GM12878 (cell line): ENCODE measurements at regions not wholly inside any gene's neighbourhood (a gene's known extent, or its start where the extent isn't known, plus 50 kb on each side); places are given as distances from the start of the nearest gene placed in this dataset.

Experiments used
- CREM ChIP-seq: IDR thresholded peaks from 2 replicates; pipeline ENCODE4 v1.6.1; 2014; ENCODE audit warnings: antibody characterized with exemption, low read depth
- NRF1 ChIP-seq: conservative IDR thresholded peaks from 2 replicates; pipeline ENCODE4 v1.6.1; 2011; ENCODE audit warnings: mild to moderate bottlenecking, low read depth, low read length, improper control_type of control experiment
- POLR2AphosphoS2 ChIP-seq: IDR thresholded peaks from 2 replicates; pipeline ENCODE4 v1.6.1; 2011; ENCODE audit warnings: low read depth, mild to moderate bottlenecking, low read length, improper control_type of control experiment, moderate library complexity
- STAT3 ChIP-seq: IDR thresholded peaks from 2 replicates; pipeline ENCODE4 v1.6.1; 2011; ENCODE audit warnings: low read depth, low read length, improper control_type of control experiment
- TAF1 ChIP-seq: IDR thresholded peaks from 2 replicates; pipeline ENCODE4 v1.6.1; 2011; ENCODE audit warnings: mild to moderate bottlenecking, low read depth, low read length, borderline replicate concordance
- ZZZ3 ChIP-seq: IDR thresholded peaks from 2 replicates; pipeline ENCODE4 v1.6.1; 2011; ENCODE audit warnings: low read depth; ENCODE audit not compliant: control insufficient read depth, insufficient read length
- TF ChIP-seq, protein P1 (sequence below): IDR thresholded peaks from 2 replicates; pipeline ENCODE4 v1.6.1; 2012; ENCODE audit warnings: improper control_type of control experiment, low read depth, low read length; ENCODE audit not compliant: insufficient replicate concordance
- TF ChIP-seq, protein P2 (sequence below): fragments of 450-650 bp; IDR thresholded peaks from 2 replicates; pipeline ENCODE4 v1.6.1; 2016; ENCODE audit warnings: mild to moderate bottlenecking
- TF ChIP-seq, protein P3 (sequence below): fragments of 450-650 bp; IDR thresholded peaks from 2 replicates; pipeline ENCODE4 v1.6.1; 2017; ENCODE audit warnings: mild to moderate bottlenecking, low read depth, inconsistent platforms; ENCODE audit not compliant: poor library complexity, severe bottlenecking
- TF ChIP-seq, protein P4 (sequence below): fragments of 450-650 bp; IDR thresholded peaks from 2 replicates; pipeline ENCODE4 v1.6.1; 2016; ENCODE audit warnings: mild to moderate bottlenecking

DNA sequence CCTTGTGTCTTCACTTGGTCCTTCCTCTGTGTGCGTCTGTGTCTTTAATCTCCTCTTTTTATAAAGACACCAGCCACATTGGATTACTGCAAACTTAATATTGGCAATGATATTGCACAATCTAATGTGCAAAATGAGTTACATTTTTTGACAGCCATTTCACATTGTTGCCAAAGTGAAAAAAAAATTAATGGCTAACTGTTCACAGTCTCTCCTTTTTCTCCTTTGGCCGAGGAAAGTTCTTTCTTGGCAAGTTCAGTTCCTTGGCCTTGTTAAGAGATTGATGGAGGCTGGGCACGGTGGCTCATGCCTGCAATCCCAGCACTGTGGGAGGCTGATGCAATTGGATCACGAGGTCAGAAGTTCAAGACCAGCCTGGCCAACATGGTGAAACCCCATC is 62.2 kb upstream of the ZNF280D start (continued):
- TF ChIP-seq, protein P1, sequence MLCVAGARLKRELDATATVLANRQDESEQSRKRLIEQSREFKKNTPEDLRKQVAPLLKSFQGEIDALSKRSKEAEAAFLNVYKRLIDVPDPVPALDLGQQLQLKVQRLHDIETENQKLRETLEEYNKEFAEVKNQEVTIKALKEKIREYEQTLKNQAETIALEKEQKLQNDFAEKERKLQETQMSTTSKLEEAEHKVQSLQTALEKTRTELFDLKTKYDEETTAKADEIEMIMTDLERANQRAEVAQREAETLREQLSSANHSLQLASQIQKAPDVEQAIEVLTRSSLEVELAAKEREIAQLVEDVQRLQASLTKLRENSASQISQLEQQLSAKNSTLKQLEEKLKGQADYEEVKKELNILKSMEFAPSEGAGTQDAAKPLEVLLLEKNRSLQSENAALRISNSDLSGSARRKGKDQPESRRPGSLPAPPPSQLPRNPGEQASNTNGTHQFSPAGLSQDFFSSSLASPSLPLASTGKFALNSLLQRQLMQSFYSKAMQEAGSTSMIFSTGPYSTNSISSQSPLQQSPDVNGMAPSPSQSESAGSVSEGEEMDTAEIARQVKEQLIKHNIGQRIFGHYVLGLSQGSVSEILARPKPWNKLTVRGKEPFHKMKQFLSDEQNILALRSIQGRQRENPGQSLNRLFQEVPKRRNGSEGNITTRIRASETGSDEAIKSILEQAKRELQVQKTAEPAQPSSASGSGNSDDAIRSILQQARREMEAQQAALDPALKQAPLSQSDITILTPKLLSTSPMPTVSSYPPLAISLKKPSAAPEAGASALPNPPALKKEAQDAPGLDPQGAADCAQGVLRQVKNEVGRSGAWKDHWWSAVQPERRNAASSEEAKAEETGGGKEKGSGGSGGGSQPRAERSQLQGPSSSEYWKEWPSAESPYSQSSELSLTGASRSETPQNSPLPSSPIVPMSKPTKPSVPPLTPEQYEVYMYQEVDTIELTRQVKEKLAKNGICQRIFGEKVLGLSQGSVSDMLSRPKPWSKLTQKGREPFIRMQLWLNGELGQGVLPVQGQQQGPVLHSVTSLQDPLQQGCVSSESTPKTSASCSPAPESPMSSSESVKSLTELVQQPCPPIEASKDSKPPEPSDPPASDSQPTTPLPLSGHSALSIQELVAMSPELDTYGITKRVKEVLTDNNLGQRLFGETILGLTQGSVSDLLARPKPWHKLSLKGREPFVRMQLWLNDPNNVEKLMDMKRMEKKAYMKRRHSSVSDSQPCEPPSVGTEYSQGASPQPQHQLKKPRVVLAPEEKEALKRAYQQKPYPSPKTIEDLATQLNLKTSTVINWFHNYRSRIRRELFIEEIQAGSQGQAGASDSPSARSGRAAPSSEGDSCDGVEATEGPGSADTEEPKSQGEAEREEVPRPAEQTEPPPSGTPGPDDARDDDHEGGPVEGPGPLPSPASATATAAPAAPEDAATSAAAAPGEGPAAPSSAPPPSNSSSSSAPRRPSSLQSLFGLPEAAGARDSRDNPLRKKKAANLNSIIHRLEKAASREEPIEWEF: no peak
- TF ChIP-seq ZZZ3: no peak
- TF ChIP-seq TAF1: no peak
- TF ChIP-seq, protein P2, sequence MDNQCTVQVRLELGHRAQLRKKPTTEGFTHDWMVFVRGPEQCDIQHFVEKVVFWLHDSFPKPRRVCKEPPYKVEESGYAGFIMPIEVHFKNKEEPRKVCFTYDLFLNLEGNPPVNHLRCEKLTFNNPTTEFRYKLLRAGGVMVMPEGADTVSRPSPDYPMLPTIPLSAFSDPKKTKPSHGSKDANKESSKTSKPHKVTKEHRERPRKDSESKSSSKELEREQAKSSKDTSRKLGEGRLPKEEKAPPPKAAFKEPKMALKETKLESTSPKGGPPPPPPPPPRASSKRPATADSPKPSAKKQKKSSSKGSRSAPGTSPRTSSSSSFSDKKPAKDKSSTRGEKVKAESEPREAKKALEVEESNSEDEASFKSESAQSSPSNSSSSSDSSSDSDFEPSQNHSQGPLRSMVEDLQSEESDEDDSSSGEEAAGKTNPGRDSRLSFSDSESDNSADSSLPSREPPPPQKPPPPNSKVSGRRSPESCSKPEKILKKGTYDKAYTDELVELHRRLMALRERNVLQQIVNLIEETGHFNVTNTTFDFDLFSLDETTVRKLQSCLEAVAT: no peak
- TF ChIP-seq CREM: no peak
- TF ChIP-seq STAT3: no peak
- no peak for TF ChIP-seq NRF1
- TF ChIP-seq, protein P3, sequence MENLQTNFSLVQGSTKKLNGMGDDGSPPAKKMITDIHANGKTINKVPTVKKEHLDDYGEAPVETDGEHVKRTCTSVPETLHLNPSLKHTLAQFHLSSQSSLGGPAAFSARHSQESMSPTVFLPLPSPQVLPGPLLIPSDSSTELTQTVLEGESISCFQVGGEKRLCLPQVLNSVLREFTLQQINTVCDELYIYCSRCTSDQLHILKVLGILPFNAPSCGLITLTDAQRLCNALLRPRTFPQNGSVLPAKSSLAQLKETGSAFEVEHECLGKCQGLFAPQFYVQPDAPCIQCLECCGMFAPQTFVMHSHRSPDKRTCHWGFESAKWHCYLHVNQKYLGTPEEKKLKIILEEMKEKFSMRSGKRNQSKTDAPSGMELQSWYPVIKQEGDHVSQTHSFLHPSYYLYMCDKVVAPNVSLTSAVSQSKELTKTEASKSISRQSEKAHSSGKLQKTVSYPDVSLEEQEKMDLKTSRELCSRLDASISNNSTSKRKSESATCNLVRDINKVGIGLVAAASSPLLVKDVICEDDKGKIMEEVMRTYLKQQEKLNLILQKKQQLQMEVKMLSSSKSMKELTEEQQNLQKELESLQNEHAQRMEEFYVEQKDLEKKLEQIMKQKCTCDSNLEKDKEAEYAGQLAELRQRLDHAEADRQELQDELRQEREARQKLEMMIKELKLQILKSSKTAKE: no peak
- TF ChIP-seq, protein P4, sequence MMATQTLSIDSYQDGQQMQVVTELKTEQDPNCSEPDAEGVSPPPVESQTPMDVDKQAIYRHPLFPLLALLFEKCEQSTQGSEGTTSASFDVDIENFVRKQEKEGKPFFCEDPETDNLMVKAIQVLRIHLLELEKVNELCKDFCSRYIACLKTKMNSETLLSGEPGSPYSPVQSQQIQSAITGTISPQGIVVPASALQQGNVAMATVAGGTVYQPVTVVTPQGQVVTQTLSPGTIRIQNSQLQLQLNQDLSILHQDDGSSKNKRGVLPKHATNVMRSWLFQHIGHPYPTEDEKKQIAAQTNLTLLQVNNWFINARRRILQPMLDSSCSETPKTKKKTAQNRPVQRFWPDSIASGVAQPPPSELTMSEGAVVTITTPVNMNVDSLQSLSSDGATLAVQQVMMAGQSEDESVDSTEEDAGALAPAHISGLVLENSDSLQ: no peak
- TF ChIP-seq POLR2AphosphoS2: no peak
- TF ChIP-seq, all 136 proteins: peak for 0
